ENCODE measurements at regions not wholly inside any gene's neighbourhood (a gene's known extent, or its start where the extent isn't known, plus 50 kb on each side); places are given as distances from the start of the nearest gene placed in this dataset.

DNA sequence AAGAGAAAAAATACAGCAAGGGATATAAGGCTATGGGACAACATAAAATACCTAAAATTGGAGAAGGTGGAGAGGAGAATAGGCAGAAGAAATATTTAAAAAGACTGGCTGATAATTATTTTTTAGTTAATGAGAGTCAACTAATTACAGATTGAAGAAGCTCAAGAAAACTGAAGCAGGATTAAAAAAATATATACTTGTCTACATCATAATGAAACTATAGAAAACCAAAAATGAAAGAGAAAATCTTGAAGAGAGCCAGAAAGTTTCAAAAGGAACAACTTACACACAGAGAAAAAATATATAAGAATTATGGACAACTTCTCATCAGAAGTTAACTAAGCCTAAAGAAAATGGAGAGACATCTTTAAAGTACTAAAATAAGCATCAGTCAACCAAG lies 62.9 kb upstream of the APCDD1 start:
- TF ChIP-seq EZH2 (IDR thresholded peaks at IDR 0.05; ENCODE audit: insufficient read depth, poor library complexity, severe bottlenecking) = no peak
- no peak for TF ChIP-seq EZH2phosphoT487 (IDR thresholded peaks at IDR 0.05; ENCODE audit: insufficient read depth, low read depth)

All from GM23248 (cell line).